Anterior cingulate cortex (tissue), 58 donors: ENCODE measurements at regions not wholly inside any gene's neighbourhood (a gene's known extent, or its start where the extent isn't known, plus 50 kb on each side); places are given as distances from the start of the nearest gene placed in this dataset.

ENCODE experiments used
- DNase-seq, 58 donors: peaks; one replicate each; lab custom pipeline; 2025; lab: John Stamatoyannopoulos, UW

DNA sequence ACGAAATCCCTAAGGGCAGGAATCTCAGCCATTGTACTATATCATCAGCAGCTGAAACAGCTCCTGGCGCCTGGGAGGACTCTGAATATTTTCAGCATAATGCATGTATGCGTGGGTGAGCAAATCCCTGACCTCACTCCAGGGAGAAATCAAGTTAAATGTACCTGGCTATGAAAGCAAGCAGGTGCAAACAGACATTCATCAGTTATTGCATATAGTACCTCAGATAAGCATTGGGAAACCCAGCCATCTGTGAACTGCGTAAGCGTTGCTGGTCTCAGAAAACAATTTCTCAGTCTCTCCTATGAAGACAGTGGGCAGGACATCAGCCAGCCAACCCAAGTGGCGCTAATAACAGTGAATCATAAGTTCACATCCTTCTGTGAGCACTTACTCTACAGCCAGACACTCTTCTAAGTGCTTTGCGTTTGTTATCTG, 622.6 kb downstream of the EPM2A start:
- no peak for DNase-seq

DNA sequence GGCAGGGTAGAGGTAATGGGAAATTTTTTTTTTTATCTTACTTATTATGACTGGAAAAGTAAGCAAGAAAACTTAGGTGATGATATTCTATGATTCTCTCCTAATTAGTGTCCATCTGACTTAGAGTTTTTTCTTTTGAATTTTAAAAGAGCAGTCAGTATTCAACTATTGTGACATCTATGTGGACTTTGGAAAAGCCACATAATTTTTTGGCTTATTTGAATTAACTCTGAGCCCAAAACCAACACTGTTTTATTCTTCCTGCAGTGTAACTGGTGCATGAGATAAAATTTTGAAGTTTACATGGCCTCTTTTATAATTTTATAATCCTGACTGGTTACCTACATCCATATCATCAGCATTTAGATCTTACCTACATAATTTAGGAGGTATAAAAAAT, 619.7 kb downstream of the EPM2A start:
- DNase-seq = no peak

DNA sequence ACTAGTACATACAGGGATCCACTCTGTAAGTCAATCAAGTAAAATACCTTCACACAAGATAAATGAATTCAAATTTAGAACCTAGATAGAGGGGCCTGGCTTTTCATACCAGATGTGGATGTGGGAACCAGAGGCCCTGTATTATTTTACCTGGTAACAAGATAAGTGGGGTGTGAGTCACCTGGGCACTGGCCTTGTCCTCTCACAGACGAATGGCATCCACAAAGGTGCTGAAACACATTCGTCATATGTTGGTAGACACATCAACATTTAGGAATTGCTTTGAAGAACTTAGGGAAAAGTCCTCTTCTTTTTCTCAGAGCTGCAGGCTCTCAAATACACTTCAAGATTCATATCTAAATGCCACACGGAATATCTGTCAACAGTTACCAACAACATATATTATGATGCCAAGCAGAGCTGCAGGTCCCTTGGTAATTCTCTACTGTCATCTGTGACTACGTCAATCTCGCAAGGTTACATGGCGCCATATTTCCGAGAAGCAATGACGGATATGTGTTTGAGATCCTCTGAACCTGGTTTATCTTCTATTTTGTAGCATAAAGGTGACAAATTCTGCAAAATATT, 618.6 kb downstream of the EPM2A start:
- DNase-seq = no peak

GRCh38 chr6:145118224-145118623, 617.1 kb downstream of the EPM2A start:
- DNase-seq = no peak

- DNase-seq = no peak
Measured at GRCh38 chr6:145119081-145119480, 616.2 kb downstream of the EPM2A start.

DNA sequence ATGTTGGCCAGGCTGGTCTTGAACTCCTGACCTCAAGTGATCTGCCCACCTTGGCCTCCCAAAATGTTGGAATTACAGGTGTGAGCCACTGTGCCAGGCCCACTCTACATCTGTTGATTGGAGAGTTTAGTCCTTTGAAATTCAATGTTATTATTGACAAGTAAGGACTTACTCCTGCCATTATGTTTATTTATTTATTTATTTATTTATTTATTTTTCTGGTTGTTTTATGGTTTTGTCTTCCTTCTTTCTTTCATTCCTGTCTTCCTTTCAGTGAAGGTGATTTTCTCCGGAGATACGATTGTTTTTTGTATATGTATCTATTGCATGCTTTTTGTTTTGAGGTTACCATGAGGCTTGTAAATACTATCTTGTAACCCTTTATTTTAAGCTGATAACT, 602.6 kb downstream of the EPM2A start:
- DNase-seq = no peak

GRCh38 chr6:145135702-145136101, 599.6 kb downstream of the EPM2A start:
- no peak for DNase-seq

DNA sequence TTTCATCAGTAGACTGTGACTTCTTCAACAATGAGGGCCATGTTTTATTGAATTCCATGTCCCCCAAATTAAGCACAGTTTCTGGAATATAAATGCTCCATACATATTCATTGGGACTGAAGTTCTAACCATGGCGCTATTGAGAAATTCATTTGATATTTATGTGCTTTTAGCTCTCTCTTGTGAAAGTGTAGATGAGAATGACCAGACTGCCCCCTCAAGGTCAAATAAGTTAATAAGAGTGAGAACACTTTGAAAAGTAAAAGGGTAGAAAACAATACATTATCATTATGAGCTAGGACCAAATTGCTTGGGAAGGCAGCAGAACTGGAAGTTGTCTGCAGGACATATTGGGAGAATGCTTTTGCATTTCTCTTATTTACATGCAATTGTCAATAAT, 597.9 kb downstream of the EPM2A start:
- no peak for DNase-seq

DNA sequence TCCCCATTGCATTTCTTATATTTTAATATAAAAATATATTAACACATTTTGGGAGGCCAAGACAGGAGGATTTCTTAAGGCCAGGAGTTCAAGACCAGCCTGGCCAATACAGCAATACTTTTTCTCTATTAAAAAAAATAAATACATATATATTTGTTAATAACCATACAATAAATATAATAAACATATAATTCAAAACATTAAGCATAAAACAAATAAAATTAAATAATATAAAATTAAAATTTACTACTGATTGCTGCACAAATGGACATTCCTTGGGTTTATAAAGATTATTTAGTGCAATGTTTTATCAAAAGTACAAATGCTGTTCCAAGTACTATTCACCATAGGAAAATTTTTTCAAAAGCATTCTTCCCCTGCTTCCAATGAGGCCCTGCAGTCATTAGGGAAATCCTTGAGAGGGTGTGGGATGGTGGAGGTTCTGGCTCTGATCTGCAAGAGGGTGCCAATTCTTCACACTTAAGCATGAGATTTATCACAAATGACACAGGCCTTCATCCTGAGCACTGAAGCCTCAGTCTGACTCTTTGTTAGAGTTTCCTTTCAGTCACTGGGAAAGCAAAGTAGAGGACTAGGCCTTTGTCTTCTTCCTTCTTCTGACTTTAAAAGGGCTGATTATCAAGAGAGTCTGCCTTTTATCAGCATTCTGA, 596.7 kb downstream of the EPM2A start:
- no peak for DNase-seq

- peak in 1 of 58 donors; percentile 5 for DNase-seq
Measured at GRCh38 chr6:145139140-145139850, 596.0 kb downstream of the EPM2A start.

GRCh38 chr6:145139895-145140294, 595.4 kb downstream of the EPM2A start:
- no peak for DNase-seq

- DNase-seq = no peak
Measured at GRCh38 chr6:145141572-145141971, 593.7 kb downstream of the EPM2A start.

DNA sequence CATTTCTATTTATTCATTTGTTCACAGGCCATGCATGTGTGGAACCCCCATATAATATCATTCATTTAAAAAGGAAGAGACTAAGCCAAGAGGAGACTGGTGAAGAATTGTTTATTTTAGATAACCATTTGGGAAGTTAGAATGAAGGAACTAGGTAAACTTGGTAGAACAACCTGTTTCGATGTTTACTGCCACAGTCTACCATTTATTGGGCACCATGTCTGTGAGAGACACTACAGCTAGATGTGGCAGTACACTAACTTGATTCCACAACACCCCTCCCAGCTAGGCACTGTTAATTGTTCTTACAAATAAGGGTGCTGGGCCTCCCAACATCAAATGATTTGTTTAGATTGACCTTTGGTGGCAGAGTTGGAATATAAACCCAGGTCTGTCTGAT, 592.4 kb downstream of the EPM2A start:
- no peak for DNase-seq

GRCh38 chr6:145143379-145143778, 591.9 kb downstream of the EPM2A start:
- no peak for DNase-seq

DNA sequence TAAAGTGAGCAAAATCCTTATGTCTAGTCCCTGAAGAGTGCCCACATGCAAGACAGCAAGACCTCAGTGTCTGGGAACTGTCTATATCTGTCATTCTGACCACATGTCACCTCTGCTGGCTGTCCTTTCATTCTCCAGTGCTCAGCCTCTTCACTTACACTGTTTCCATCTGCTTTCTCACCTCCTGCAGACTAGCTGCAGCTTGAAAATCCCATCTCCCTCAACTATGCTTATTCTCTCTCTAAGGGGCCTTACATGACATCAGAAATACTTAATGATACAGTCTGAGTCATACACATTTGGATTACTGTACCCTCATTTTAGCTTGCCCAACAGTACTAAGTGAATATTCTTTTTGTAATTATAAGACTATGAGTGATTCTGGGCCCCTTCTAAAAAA, 587.8 kb downstream of the EPM2A start:
- no peak for DNase-seq

DNA sequence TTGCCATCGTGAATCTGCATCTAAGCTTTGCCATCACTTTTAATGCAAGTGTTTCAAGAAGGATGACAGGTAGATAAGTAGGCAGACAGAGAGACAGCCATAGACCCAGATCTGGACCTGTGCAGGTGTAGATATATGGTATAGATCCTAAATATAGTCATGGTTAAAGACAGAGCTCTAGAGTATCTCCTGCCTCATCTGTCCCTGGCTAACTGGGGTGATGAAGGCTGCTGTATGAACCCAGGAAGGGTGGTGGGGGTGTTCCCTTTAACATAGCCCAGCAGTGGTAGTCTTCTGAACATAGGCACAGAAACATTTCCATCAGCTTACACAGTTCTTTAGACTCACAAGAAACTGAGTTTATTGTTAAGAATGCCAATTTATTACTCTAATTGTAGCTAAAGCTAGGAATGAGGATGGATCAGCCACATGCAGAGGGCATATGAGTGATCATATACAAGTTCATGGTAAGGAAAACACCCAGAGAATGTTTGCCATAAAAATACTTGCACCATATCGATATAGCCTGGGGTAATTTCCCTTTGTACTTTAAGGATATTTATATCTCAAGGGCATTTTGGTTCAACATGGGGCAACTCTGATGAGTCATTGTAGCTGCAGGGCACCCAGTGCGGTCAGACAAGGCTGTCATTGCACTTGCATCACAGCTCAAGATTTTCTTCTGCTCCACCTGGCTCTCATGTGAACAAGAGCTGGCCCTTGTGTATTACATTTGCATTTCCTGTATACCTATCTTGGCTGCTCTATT, 587.2 kb downstream of the EPM2A start:
- DNase-seq = no peak

DNA sequence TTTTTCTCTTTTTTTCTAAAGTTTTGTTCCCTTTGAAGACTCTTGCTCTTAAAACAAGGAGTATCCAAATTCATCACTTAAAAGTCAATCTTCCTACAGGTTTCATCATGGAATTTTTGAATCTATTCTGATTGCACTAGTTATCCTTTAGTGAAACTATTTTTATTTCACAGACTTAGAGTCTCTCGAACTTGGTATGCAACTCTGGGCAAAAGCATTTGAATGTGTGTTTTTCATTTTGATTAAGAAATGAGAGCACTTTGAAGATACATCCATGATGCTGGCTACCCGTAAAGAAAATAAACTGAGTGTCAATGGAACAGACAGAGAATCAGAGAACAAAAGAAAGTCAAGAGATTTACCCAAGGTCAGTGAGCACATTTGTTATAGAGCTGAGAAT, 586.5 kb downstream of the EPM2A start:
- DNase-seq = no peak

DNA sequence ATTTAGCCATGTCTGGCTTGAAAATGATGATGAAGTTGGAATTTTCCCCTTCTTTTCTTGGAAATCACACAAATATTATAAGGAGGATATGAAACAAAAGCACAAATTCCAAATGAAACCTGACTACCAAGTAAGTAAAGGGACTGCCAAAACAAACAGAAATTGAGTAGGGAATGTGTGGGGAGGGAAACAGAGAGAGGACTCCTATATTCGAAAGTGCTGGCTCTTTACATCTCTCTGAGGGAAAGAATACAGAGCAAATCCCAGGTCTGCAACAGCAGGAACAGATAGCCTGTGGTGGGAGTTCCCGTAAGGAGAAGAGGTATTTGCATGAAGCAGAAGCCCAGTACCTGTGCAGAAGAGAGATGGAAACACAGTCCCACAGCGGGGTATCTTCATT, 583.7 kb downstream of the EPM2A start:
- DNase-seq = no peak

DNA sequence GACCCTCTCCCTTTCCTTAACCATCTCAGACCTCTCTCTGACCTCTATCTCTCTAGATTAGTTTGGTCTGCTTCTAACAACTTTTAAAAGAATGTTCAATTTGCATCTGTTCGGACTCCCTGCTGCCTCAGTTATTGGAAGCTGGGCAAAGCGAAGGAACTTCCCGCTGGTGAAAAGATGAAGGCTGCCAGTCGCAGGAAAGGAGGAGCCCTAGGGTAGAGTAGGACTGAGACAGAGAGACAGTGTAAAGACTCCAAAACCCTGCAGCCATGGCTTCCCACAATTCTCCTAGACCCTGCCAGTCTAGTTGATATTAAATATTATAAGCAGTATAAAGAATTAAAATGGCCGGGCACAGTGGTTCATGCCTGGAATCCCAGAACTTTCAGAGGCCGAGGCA, 581.8 kb downstream of the EPM2A start:
- DNase-seq = no peak

DNA sequence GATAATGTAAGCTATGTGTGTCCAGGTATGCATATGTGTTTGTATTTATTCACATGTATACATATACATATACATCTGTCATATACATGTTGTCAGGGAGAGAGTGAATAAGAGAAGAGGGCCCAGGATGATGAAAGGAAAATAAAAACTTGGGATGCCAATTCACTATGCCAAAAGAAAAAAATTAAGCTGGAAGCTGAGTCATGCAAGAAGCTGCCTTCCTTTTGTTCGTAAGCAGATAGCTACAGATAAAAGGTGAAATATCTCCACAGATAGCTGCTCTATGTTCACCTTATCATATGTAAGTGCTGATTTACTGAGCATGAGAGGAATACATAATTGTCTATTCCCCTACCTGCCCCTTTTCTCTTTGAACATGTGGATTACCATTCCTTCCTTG, 579.9 kb downstream of the EPM2A start:
- DNase-seq = no peak
